IMR-90 (cell line): ENCODE measurements at regions not wholly inside any gene's neighbourhood (a gene's known extent, or its start where the extent isn't known, plus 50 kb on each side); places are given as distances from the start of the nearest gene placed in this dataset.

Experiments used
- ATAC-seq: fragments of 200-7000 bp; cut with Tn5 transposase; 2 replicates; pipeline ENCODE4 v1.9.1; 2020; ENCODE audit warnings: low read depth, mild to moderate bottlenecking, moderate library complexity
- BruUV-seq: library from RNA; stranded (reverse); fragments of 400-500 nt; replicated peaks from 2 replicates; lab custom pipeline; 2021; lab: Mats Ljungman, UMichigan
- CTCF ChIA-PET: fragments of 300-600 bp; formaldehyde crosslinking; extraction: SDS; loops from one replicate; lab custom pipeline; 2021; ENCODE audit warnings: antibody characterized with exemption; lab: Yijun Ruan, JAX
- POLR2A ChIA-PET: fragments of 300-600 bp; sonication (Branson Sonifier 250); formaldehyde crosslinking; loops from one replicate; lab custom pipeline; 2022; ENCODE audit warnings: antibody characterized with exemption; ENCODE audit not compliant: unreplicated experiment; lab: Charles Lee
- DNase-seq: peaks from one replicate; pipeline ENCODE4 v3.0.0; 2013
- H2AFZ ChIP-seq: replicated peaks from 2 replicates; pipeline ENCODE3; 2013; ENCODE audit warnings: low read length, mild to moderate bottlenecking; ENCODE audit not compliant: poor library complexity
- H2AK5ac ChIP-seq: 2 replicates; pipeline ENCODE4 v1.6.1; 2013; ENCODE audit warnings: low read depth, low read length, inconsistent platforms
- H2AK9ac ChIP-seq: replicated peaks from 2 replicates; pipeline ENCODE3; 2013; ENCODE audit warnings: mild to moderate bottlenecking, low read depth, low read length, moderate library complexity; ENCODE audit not compliant: poor library complexity
- H2BK120ac ChIP-seq: 2 replicates; pipeline ENCODE4 v1.6.1; 2013; ENCODE audit warnings: low read depth, low read length, inconsistent platforms
- H2BK15ac ChIP-seq: 3 replicates; pipeline ENCODE4 v1.6.1; 2013; ENCODE audit warnings: low read depth, low read length, inconsistent platforms
- H2BK20ac ChIP-seq: 2 replicates; pipeline ENCODE4 v1.6.1; 2013; ENCODE audit warnings: low read depth, mild to moderate bottlenecking, inconsistent platforms, low read length, moderate library complexity
- H2BK5ac ChIP-seq: 2 replicates; pipeline ENCODE4 v1.6.1; 2013; ENCODE audit warnings: mild to moderate bottlenecking, low read depth, low read length, inconsistent platforms; ENCODE audit not compliant: poor library complexity, severe bottlenecking
- H3K14ac ChIP-seq: replicated peaks from 2 replicates; pipeline ENCODE4 v1.6.1; 2013; ENCODE audit warnings: low read depth, low read length, inconsistent platforms
- H3K18ac ChIP-seq: 2 replicates; pipeline ENCODE4 v1.6.1; 2013; ENCODE audit warnings: low read depth, low read length, control low read depth
- H3K23ac ChIP-seq: 2 replicates; pipeline ENCODE4 v1.6.1; 2013; ENCODE audit warnings: low read depth, low read length, inconsistent platforms
- H3K27ac ChIP-seq: 2 replicates; pipeline ENCODE4 v1.5.1; 2013; ENCODE audit warnings: mild to moderate bottlenecking, control low read depth, low read length; ENCODE audit not compliant: insufficient read depth
- H3K27me3 ChIP-seq: 2 replicates; pipeline ENCODE4 v1.6.1; 2013; ENCODE audit warnings: low read length; ENCODE audit not compliant: control insufficient read depth, insufficient read depth
- H3K36me3 ChIP-seq: 2 replicates; pipeline ENCODE4 v1.6.1; 2013; ENCODE audit warnings: low read length, mixed read lengths; ENCODE audit not compliant: control insufficient read depth, insufficient read depth
- H3K4ac ChIP-seq: 2 replicates; pipeline ENCODE4 v1.6.1; 2013; ENCODE audit warnings: low read depth, low read length, inconsistent platforms
- H3K4me1 ChIP-seq: 2 replicates; pipeline ENCODE4 v1.6.1; 2013; ENCODE audit warnings: low read length, mixed read lengths; ENCODE audit not compliant: control insufficient read depth, insufficient read depth
- H3K4me2 ChIP-seq: 2 replicates; pipeline ENCODE4 v1.6.1; 2013; ENCODE audit warnings: low read depth, mild to moderate bottlenecking, control low read depth, low read length, moderate library complexity
- H3K4me3 ChIP-seq: 2 replicates; pipeline ENCODE4 v1.5.1; 2013; ENCODE audit warnings: low read depth, mild to moderate bottlenecking, control low read depth, low read length, moderate library complexity; ENCODE audit not compliant: insufficient read depth
- H3K56ac ChIP-seq: 2 replicates; pipeline ENCODE4 v1.6.1; 2013; ENCODE audit warnings: low read length, inconsistent platforms; ENCODE audit not compliant: insufficient read depth; ENCODE audit errors: extremely low read depth
- H3K79me1 ChIP-seq, 2 experiments: 2 replicates each; pipeline ENCODE4 v1.6.1; 2013; ENCODE audit warnings: low read length in 2 of 2, inconsistent platforms in 1 of 2, low read depth in 1 of 2
- H3K9ac ChIP-seq: 2 replicates; pipeline ENCODE4 v1.6.1; 2013; ENCODE audit warnings: low read depth, low read length, control low read depth
- H3K9me1 ChIP-seq: 2 replicates; pipeline ENCODE4 v1.6.1; 2013; ENCODE audit warnings: low read length, inconsistent platforms; ENCODE audit not compliant: insufficient read depth
- H3K9me3 ChIP-seq: 2 replicates; pipeline ENCODE4 v1.6.1; 2013; ENCODE audit warnings: low read length; ENCODE audit not compliant: control insufficient read depth, insufficient read depth
- H4K20me1 ChIP-seq: 2 replicates; pipeline ENCODE4 v1.6.1; 2013; ENCODE audit warnings: low read length, inconsistent platforms; ENCODE audit not compliant: insufficient read depth
- H4K5ac ChIP-seq: 2 replicates; pipeline ENCODE4 v1.6.1; 2013; ENCODE audit warnings: mild to moderate bottlenecking, low read depth, low read length, control low read depth
- H4K8ac ChIP-seq, 2 experiments: 2 replicates each; pipeline ENCODE4 v1.6.1; 2013; ENCODE audit warnings: low read depth in 2 of 2, low read length in 2 of 2, control low read depth in 1 of 2, inconsistent platforms in 1 of 2
- H4K91ac ChIP-seq: 2 replicates; pipeline ENCODE4 v1.6.1; 2013; ENCODE audit warnings: low read depth, low read length, inconsistent platforms; ENCODE audit not compliant: insufficient read depth
- BHLHE40 ChIP-seq: fragments of 150-350 bp; IDR thresholded peaks from 2 replicates; pipeline ENCODE4 v1.6.1; 2016; ENCODE audit warnings: mild to moderate bottlenecking, low read depth, low read length
- CEBPB ChIP-seq: IDR thresholded peaks from 2 replicates; pipeline ENCODE4 v1.6.1; 2012; ENCODE audit warnings: low read depth, low read length, improper control_type of control experiment
- CHD1 ChIP-seq: IDR thresholded peaks from 2 replicates; pipeline ENCODE4 v1.6.1; 2012; ENCODE audit warnings: low read depth, low read length, improper control_type of control experiment
- CTCF ChIP-seq: conservative IDR thresholded peaks from 2 replicates; pipeline ENCODE4 v1.5.1; 2012; ENCODE audit warnings: mild to moderate bottlenecking, low read depth, low read length, improper control_type of control experiment
- ELK1 ChIP-seq: fragments of 150-350 bp; IDR thresholded peaks from 2 replicates; pipeline ENCODE4 v1.6.1; 2016; ENCODE audit warnings: low read depth, mild to moderate bottlenecking, low read length, moderate library complexity, borderline replicate concordance
- FOS ChIP-seq: fragments of 150-350 bp; IDR thresholded peaks from 2 replicates; pipeline ENCODE4 v1.6.1; 2016; ENCODE audit warnings: low read depth, low read length
- MAFK ChIP-seq: IDR thresholded peaks from 2 replicates; pipeline ENCODE4 v1.6.1; 2012; ENCODE audit warnings: low read depth, low read length, improper control_type of control experiment
- MAZ ChIP-seq: IDR thresholded peaks from 2 replicates; pipeline ENCODE4 v1.6.1; 2012; ENCODE audit warnings: low read depth, mild to moderate bottlenecking, low read length, improper control_type of control experiment, moderate library complexity, borderline replicate concordance
- MXI1 ChIP-seq: IDR thresholded peaks from 2 replicates; pipeline ENCODE4 v1.6.1; 2012; ENCODE audit warnings: low read depth, mild to moderate bottlenecking, low read length, moderate library complexity, borderline replicate concordance
- NFE2L2 ChIP-seq: fragments of 150-350 bp; IDR thresholded peaks from 2 replicates; pipeline ENCODE4 v1.6.1; 2016; ENCODE audit warnings: low read depth, mild to moderate bottlenecking, low read length
- POLR2A ChIP-seq: IDR thresholded peaks from 2 replicates; pipeline ENCODE4 v1.6.1; 2012; ENCODE audit warnings: mild to moderate bottlenecking, low read depth, low read length
- RAD21 ChIP-seq: IDR thresholded peaks from 2 replicates; pipeline ENCODE4 v1.6.1; 2012; ENCODE audit warnings: low read length, improper control_type of control experiment
- RCOR1 ChIP-seq: IDR thresholded peaks from 2 replicates; pipeline ENCODE4 v1.6.1; 2012; ENCODE audit warnings: mild to moderate bottlenecking, low read length, improper control_type of control experiment; ENCODE audit not compliant: insufficient replicate concordance
- RFX5 ChIP-seq: IDR thresholded peaks from 2 replicates; pipeline ENCODE4 v1.8.0; 2012; ENCODE audit warnings: low read depth, mild to moderate bottlenecking, low read length, moderate library complexity
- SMC3 ChIP-seq: fragments of 150-350 bp; IDR thresholded peaks from 2 replicates; pipeline ENCODE4 v1.6.1; 2016; ENCODE audit warnings: low read depth, mild to moderate bottlenecking, antibody characterized with exemption, low read length, moderate library complexity
- USF2 ChIP-seq: fragments of 150-350 bp; IDR thresholded peaks from 2 replicates; pipeline ENCODE4 v1.6.1; 2017; ENCODE audit warnings: mild to moderate bottlenecking, antibody characterized with exemption, low read length, low read depth
- WGBS, 2 experiments: methylation state at CpG; one replicate each; pipeline versions ENCODE4 v1.1.5 to v1.1.7; 2013; ENCODE audit warnings: missing lambda C conversion rate in 2 of 2; ENCODE audit not compliant: insufficient read length in 1 of 2; ENCODE audit errors: extremely low coverage in 2 of 2; 5-methylcytosine and 5-hydroxymethylcytosine counted together
- dilution Hi-C: fragments of 300-500 bp; cut with HindIII; formaldehyde crosslinking; loops from one replicate; pipeline ENCODE4 v1.14.3; 2018; ENCODE audit warnings: low sequenced_read_pairs; ENCODE audit not compliant: unreplicated experiment
- in situ Hi-C: fragments of 300-500 bp; cut with MboI; formaldehyde crosslinking; loops from 3 replicates; pipeline ENCODE4 v1.14.3; 2019; ENCODE audit warnings: low sequenced_read_pairs, inconsistent platforms, mixed read lengths
- intact Hi-C: fragments of 100-400 bp; cut with micrococcal nuclease; formaldehyde crosslinking; loops from 2 replicates; pipeline ENCODE4 v1.10.0; 2022

GRCh38 chr6:4638641-4639040 lies 137.6 kb upstream of the CDYL start:
- no peak overlapping the region for H4K5ac ChIP-seq
- ChIA-PET POLR2A (no interaction called here), CTCF (no interaction called here)
- H3K14ac ChIP-seq: no peak overlapping the region
- no peak overlapping the region for H3K4ac ChIP-seq
- H2BK120ac ChIP-seq: no peak overlapping the region
- no peak overlapping the region for H3K4me2 ChIP-seq
- in situ Hi-C loops (no loop called here), intact Hi-C loops (no loop called here), dilution Hi-C loops (no loop called here)
- 0 out of 2 replicates have a peak, but pooled peaks cover 1% of the 10 kb centered on the region for H3K4me1 ChIP-seq
- no peaks in the 10 kb centered on the region for H3K27me3 ChIP-seq
- WGBS, 2 experiments: no CpG with 5 or more reads among the region's 1 CpG
- H3K79me1 ChIP-seq: no peaks in the 10 kb centered on the region
- H2BK20ac ChIP-seq: no peak overlapping the region
- no peak overlapping the region for H2BK15ac ChIP-seq
- BruUV-seq: no TSS peak
- H3K9me1 ChIP-seq: no peaks in the 10 kb centered on the region; the same call in none of the 2 replicates
- H2AK5ac ChIP-seq: no peak overlapping the region
- H3K18ac ChIP-seq: no peak overlapping the region
- no peak overlapping the region for H4K91ac ChIP-seq
- no peak overlapping the region for H2BK5ac ChIP-seq
- no peak overlapping the region for H2AK9ac ChIP-seq
- no peak overlapping the region for H3K56ac ChIP-seq
- ATAC-seq (no peak), DNase-seq (no peak)
- H3K23ac ChIP-seq: no peak overlapping the region
- H2AFZ ChIP-seq: no peak overlapping the region
- H3K36me3 ChIP-seq: no peaks in the 10 kb centered on the region
- no peak overlapping the region for H3K9ac ChIP-seq
- H3K9me3 ChIP-seq: peaks cover 3% of the 10 kb centered on the region; the same call in 1 of the 2 replicates
- no peak overlapping the region for H3K27ac ChIP-seq
- H4K8ac ChIP-seq: no peak overlapping the region
- TF ChIP-seq SMC3: no peak
- no peak for TF ChIP-seq ELK1
- TF ChIP-seq CHD1: no peak
- no peak for TF ChIP-seq MAZ
- no peak for TF ChIP-seq USF2
- no peak for TF ChIP-seq CEBPB
- no peak for TF ChIP-seq MAFK
- no peak for TF ChIP-seq CTCF
- TF ChIP-seq RCOR1: no peak
- TF ChIP-seq NFE2L2: no peak
- no peak for TF ChIP-seq BHLHE40
- no peak for TF ChIP-seq RFX5
- TF ChIP-seq MXI1: no peak
- no peak for TF ChIP-seq POLR2A
- TF ChIP-seq RAD21: no peak
- TF ChIP-seq FOS: no peak
- no peaks in the 10 kb centered on the region for H4K20me1 ChIP-seq
- no peak overlapping the region for H3K4me3 ChIP-seq
